Common myeloid progenitor, CD34-positive (primary cell): ENCODE measurements at regions not wholly inside any gene's neighbourhood (a gene's known extent, or its start where the extent isn't known, plus 50 kb on each side); places are given as distances from the start of the nearest gene placed in this dataset.

ENCODE experiments used
- CTCF ChIA-PET: fragments of 350-600 bp; sonication (Branson Sonifier 250); formaldehyde crosslinking; loops from one replicate; lab custom pipeline; 2021; ENCODE audit warnings: antibody characterized with exemption; lab: Charles Lee
- POLR2A ChIA-PET: fragments of 350-600 bp; sonication (Branson Sonifier 250); formaldehyde crosslinking; loops from one replicate; lab custom pipeline; 2021; ENCODE audit warnings: antibody characterized with exemption; lab: Charles Lee
- DNase-seq, 3 donors: peaks; one replicate each; pipeline versions ENCODE4 v3.0.0 to v3.0.0-alpha.2; 2013
- H3K27ac ChIP-seq, 2 experiments: 1 replicate in 1 of 2; 2 replicates in 1 of 2; pipeline ENCODE4 v1.7.0; 2013; ENCODE audit warnings: inconsistent platforms in 2 of 2, low read length in 2 of 2, mild to moderate bottlenecking in 2 of 2, low read depth in 1 of 2, moderate library complexity in 1 of 2; ENCODE audit not compliant: severe bottlenecking in 2 of 2, insufficient read depth in 1 of 2, poor library complexity in 1 of 2
- H3K27me3 ChIP-seq, 5 experiments: replicated peaks in 2 of 5; 1 replicate in 3 of 5; 2 replicates in 2 of 5; pipeline versions ENCODE4 v1.6.1 to v1.7.0; 2013; ENCODE audit warnings: low read length in 4 of 5, mild to moderate bottlenecking in 2 of 5, moderate library complexity in 2 of 5, inconsistent platforms in 1 of 5; ENCODE audit not compliant: insufficient read depth in 5 of 5, control insufficient read depth in 4 of 5
- H3K36me3 ChIP-seq, 4 experiments: 1 replicate in 2 of 4; 2 replicates in 2 of 4; pipeline versions ENCODE4 v1.6.1 to v1.7.0; 2013; ENCODE audit warnings: low read length in 3 of 4, control low read depth in 1 of 4, mild to moderate bottlenecking in 1 of 4; ENCODE audit not compliant: control insufficient read depth in 4 of 4, insufficient read depth in 4 of 4
- H3K4me1 ChIP-seq, 4 experiments: 1 replicate in 3 of 4; 2 replicates in 1 of 4; pipeline versions ENCODE4 v1.6.1 to v1.7.1; 2013; ENCODE audit warnings: low read length in 3 of 4, mild to moderate bottlenecking in 3 of 4, control low read depth in 1 of 4, inconsistent platforms in 1 of 4, moderate library complexity in 1 of 4; ENCODE audit not compliant: control insufficient read depth in 4 of 4, insufficient read depth in 4 of 4; ENCODE audit errors: control extremely low read depth in 1 of 4
- H3K4me3 ChIP-seq, 7 experiments: 1 replicate in 4 of 7; 2 replicates in 3 of 7; pipeline versions ENCODE4 v1.5.1 to v1.7.0; 2013; ENCODE audit warnings: mild to moderate bottlenecking in 7 of 7, low read length in 6 of 7, moderate library complexity in 6 of 7, inconsistent platforms in 2 of 7, low read depth in 2 of 7, control low read depth in 1 of 7; ENCODE audit not compliant: insufficient read depth in 4 of 7, control insufficient read depth in 1 of 7; ENCODE audit errors: extremely low read depth in 1 of 7
- H3K9me3 ChIP-seq, 5 experiments: 1 replicate in 4 of 5; 2 replicates in 1 of 5; pipeline versions ENCODE4 v1.6.1 to v1.7.1; 2013; ENCODE audit warnings: low read length in 4 of 5, mild to moderate bottlenecking in 2 of 5, inconsistent platforms in 1 of 5, low read depth in 1 of 5, moderate library complexity in 1 of 5; ENCODE audit not compliant: control insufficient read depth in 4 of 5, insufficient read depth in 2 of 5; ENCODE audit errors: control extremely low read depth in 1 of 5
- WGBS: methylation state at CpG from one replicate; pipeline ENCODE4 v1.1.5; 2013; ENCODE audit not compliant: insufficient coverage; 5-methylcytosine and 5-hydroxymethylcytosine counted together

DNA sequence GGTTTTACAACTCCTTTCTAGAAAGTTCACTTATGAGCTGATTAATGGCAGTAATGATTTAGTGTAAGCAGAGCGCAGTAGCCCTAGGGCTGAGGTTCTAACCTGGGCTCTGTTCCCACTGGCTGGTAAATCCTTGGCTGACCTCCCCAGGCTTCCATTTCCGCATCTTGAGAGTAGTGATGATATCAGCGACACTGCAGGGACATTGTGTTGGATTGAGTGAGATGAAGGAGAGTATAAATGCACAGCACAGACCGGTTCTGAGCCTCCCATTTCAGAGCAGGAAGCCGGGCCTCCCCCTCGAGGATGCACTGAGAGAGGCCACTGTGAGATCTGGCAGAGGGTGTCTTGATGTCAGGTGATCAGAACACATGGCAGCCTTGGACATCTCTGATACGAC is 477.2 kb upstream of the SULF2 start:
- ChIA-PET CTCF (no interaction called here), POLR2A (no interaction called here)
- WGBS, result 93% methylated on average over 7 of the region's 7 CpGs
- DNase-seq, result no peak
- peaks cover 0 to 17% (median 4%) of the 10 kb centered on the region in 5 experiments for H3K27me3 ChIP-seq
- H3K36me3 ChIP-seq, result no peaks in the 10 kb centered on the region
- H3K4me1 ChIP-seq, result no peaks in the 10 kb centered on the region
- no peak overlapping the region for H3K4me3 ChIP-seq
- H3K27ac ChIP-seq, result no peak overlapping the region
- H3K9me3 ChIP-seq, result no peaks in the 10 kb centered on the region

DNA sequence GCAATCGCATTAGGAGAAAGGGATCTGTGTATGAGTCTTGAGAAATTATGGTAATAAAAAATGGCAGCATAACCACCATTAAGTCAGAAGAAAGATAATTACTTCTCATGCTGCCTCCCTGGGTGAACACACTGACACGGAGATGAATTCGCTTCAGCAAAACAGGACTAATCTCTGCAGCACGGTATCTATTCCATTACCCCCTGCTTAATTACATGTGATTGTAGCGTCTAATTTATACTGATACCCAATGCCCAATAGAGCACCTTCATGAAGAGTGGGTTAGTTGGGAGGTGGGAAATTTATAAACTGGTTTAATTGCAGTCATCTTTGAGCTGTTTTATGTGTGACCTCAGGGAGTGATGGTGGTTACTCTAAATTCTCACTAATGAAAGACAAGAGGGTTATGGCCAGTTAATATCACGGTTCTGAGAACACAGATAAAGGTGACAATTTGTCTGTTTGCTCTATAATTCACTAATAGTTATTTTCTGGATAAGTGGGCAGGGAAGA is 476.2 kb upstream of the SULF2 start:
- Histone ChIP-seq H3K4me3 (no peak overlapping the region), H3K27ac (no peak overlapping the region), H3K36me3 (no peaks in the 10 kb centered on the region), H3K27me3 (peaks cover 0 to 17% (median 4%) of the 10 kb centered on the region in 5 experiments), H3K9me3 (peaks cover 0 to 4% (median 0%) of the 10 kb centered on the region in 5 experiments), H3K4me1 (no peaks in the 10 kb centered on the region)
- 70% methylated on average over 2 of the region's 6 CpGs for WGBS
- ChIA-PET POLR2A (no interaction called here), CTCF (no interaction called here)
- DNase-seq, result no peak

- CTCF ChIA-PET, result no interaction called here
Measured at GRCh38 chr20:48260129-48260756, 475.0 kb upstream of the SULF2 start.

DNA sequence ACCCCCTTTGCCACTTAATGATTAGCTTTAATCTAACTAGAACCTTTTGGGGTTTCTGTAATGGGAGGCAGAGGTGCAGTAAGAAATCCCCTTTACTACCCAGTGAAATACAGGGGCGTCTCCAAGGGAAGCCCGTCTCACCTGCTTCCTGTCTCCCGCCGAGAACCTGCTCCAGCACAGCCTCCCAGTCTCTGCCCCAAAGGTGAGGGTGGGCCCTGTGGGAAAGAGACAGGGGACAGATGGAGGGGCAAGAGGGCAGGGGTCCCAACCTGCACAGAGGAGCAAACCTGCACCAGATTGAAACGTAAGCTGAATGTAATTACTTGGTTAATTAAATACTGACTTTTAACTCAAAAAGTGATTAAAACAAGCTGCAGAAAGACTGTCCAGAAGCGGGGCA is 474.2 kb upstream of the SULF2 start:
- peaks cover 0 to 9% (median 0%) of the 10 kb centered on the region in 5 experiments for H3K9me3 ChIP-seq
- DNase-seq, result no peak
- H3K4me3 ChIP-seq, result no peak overlapping the region
- H3K4me1 ChIP-seq, result no peaks in the 10 kb centered on the region
- 69% methylated on average over 3 of the region's 6 CpGs for WGBS
- H3K27ac ChIP-seq, result no peak overlapping the region
- H3K36me3 ChIP-seq, result no peaks in the 10 kb centered on the region
- peaks cover 0 to 14% (median 4%) of the 10 kb centered on the region in 5 experiments for H3K27me3 ChIP-seq
- CTCF ChIA-PET, result no interaction called here
- POLR2A ChIA-PET, result no interaction called here

More at GRCh38 chr20:48260129-48260756, 475.0 kb upstream of the SULF2 start:
- no peak for DNase-seq
- Histone ChIP-seq H3K27ac (no peak overlapping the region), H3K36me3 (no peaks in the 10 kb centered on the region), H3K4me3 (no peak overlapping the region), H3K27me3 (peaks cover 0 to 16% (median 4%) of the 10 kb centered on the region in 5 experiments), H3K9me3 (peaks cover 0 to 9% (median 0%) of the 10 kb centered on the region in 5 experiments), H3K4me1 (no peaks in the 10 kb centered on the region)
- POLR2A ChIA-PET, result interaction anchor here (0.6 kb wide), 1 partner anchor 908 kb away, joined by 6 read pairs; no protein-coding TSS in a partner anchor
- whole genome bisulfite sequencing, result 91% methylated on average over 14 of the region's 15 CpGs

DNA sequence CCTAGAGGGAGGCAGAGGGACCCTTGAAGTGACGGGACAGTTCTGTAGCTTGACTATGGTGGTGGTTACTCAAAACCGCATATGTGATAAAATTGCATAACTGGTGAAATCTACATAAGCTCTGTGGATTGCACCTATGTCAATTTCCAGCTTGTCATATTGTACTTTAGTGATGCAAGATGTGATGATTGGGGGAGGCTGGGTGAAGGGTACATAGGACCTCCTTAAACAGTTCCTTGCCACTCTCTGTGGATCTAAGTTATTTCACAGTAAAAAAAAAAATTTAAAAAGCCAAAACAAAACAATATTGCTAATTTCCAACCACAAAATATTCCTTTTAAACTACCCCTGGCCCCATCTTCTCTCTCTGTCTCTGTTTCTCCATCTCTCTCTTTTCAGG is 472.6 kb upstream of the SULF2 start:
- WGBS, result no CpG with 5 or more reads among the region's 2 CpGs
- Histone ChIP-seq H3K27ac (no peak overlapping the region), H3K36me3 (no peaks in the 10 kb centered on the region), H3K4me1 (no peaks in the 10 kb centered on the region), H3K9me3 (peaks cover 0 to 9% (median 0%) of the 10 kb centered on the region in 5 experiments), H3K27me3 (peaks cover 0 to 9% (median 2%) of the 10 kb centered on the region in 5 experiments), H3K4me3 (no peak overlapping the region)
- CTCF ChIA-PET, result no interaction called here
- DNase-seq, result no peak
- POLR2A ChIA-PET, result no interaction called here

DNA sequence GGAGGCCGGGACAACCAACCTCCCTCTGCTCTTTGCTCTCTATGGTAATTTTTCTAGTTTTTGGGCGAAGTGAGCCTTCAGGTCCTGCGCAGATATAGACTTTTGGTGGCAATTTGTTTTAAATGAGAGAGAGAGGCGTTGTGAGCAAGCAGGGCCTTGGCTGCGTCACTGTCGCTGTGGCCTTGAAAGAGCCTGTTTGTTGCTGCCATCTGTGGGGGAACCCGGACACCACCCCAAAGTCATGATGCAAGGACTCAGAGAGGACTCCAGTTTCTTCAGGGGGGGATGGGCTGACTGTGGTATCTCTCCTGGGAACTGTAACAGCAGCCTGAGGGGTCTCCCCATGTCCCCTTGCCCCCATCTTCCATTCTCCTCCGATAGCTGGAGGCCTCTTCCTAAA is 462.7 kb upstream of the SULF2 start:
- H3K27ac ChIP-seq, result no peak overlapping the region
- 96% methylated on average over 7 of the region's 8 CpGs for WGBS
- CTCF ChIA-PET, result no interaction called here

GRCh38 chr20:48246061-48246790 is 460.9 kb upstream of the SULF2 start:
- Histone ChIP-seq H3K27me3 (peaks cover 0 to 11% (median 0%) of the 10 kb centered on the region in 5 experiments), H3K4me1 (no peaks in the 10 kb centered on the region), H3K36me3 (no peaks in the 10 kb centered on the region), H3K27ac (no peak overlapping the region), H3K9me3 (peaks cover 0 to 2% (median 0%) of the 10 kb centered on the region in 5 experiments), H3K4me3 (no peak overlapping the region)
- 93% methylated on average over 8 of the region's 9 CpGs for WGBS
- CTCF ChIA-PET, result no interaction called here
- no peak for DNase-seq
- POLR2A ChIA-PET, result no interaction called here

More for the DNA sequence above, 462.7 kb upstream of the SULF2 start:
- POLR2A ChIA-PET, result no interaction called here
- Histone ChIP-seq H3K4me1 (no peaks in the 10 kb centered on the region), H3K27me3 (peaks cover 0 to 11% (median 0%) of the 10 kb centered on the region in 5 experiments), H3K9me3 (no peaks in the 10 kb centered on the region), H3K36me3 (no peaks in the 10 kb centered on the region), H3K4me3 (no peak overlapping the region)
- no peak for DNase-seq
